ENCODE measurements at regions not wholly inside any gene's neighbourhood (a gene's known extent, or its start where the extent isn't known, plus 50 kb on each side); places are given as distances from the start of the nearest gene placed in this dataset.

GRCh38 chr12:17809206-17809605 lies 280.8 kb downstream of the RERGL start:
- DNase-seq (ENCODE audit: low read depth): no peak
- Histone ChIP-seq H3K36me3 (ENCODE audit: control insufficient read depth, insufficient read depth, low read length, severe bottlenecking) (no peaks in the 10 kb centered on the region), H3K27me3 (replicated peaks; ENCODE audit: control insufficient read depth, insufficient read depth, low read length) (no peaks in the 10 kb centered on the region), H3K9ac (ENCODE audit: low read length) (no peak overlapping the region), H3K4me1 (ENCODE audit: control insufficient read depth, insufficient read depth, low read length) (no peaks in the 10 kb centered on the region), H3K4me3 (ENCODE audit: low read length) (no peak overlapping the region), H3K9me3 (ENCODE audit: control insufficient read depth, low read length) (peaks cover 8% of the 10 kb centered on the region)

GRCh38 chr12:17802657-17803641 lies 287.0 kb downstream of the RERGL start:
- no peaks in the 10 kb centered on the region for H3K4me1 ChIP-seq (ENCODE audit: control insufficient read depth, insufficient read depth, low read length)
- no peak overlapping the region for H3K4me3 ChIP-seq (ENCODE audit: low read length)
- no peak overlapping the region for H3K9ac ChIP-seq (ENCODE audit: low read length)
- DNase-seq (ENCODE audit: low read depth): no peak
- no peaks in the 10 kb centered on the region for H3K36me3 ChIP-seq (ENCODE audit: control insufficient read depth, insufficient read depth, low read length, severe bottlenecking)
- H3K9me3 ChIP-seq (ENCODE audit: control insufficient read depth, low read length): no peaks in the 10 kb centered on the region
- H3K27me3 ChIP-seq (replicated peaks; ENCODE audit: control insufficient read depth, insufficient read depth, low read length): no peaks in the 10 kb centered on the region

DNA sequence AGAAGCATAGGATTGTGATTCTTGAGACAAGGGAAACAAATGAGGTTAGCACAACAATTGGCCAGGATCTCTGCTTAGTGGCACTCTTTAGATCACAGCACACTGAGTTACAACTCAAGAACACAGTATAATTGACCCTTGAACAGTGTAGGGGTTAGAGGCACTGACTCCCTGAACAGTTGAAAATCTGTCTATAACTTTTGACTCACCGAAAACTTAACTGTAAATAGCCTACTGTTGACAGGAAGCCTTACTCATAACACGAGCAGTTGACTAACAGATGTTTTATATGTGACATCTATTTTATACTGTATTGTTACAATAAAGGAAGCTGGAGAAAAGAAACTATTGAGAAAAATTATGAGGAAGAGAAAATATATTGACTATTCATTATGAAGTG lies 296.1 kb downstream of the RERGL start:
- Histone ChIP-seq H3K9ac (ENCODE audit: low read length) (no peak overlapping the region), H3K4me3 (ENCODE audit: low read length) (no peak overlapping the region), H3K27me3 (replicated peaks; ENCODE audit: control insufficient read depth, insufficient read depth, low read length) (no peaks in the 10 kb centered on the region), H3K9me3 (ENCODE audit: control insufficient read depth, low read length) (peaks cover 6% of the 10 kb centered on the region), H3K36me3 (ENCODE audit: control insufficient read depth, insufficient read depth, low read length, severe bottlenecking) (no peaks in the 10 kb centered on the region), H3K4me1 (ENCODE audit: control insufficient read depth, insufficient read depth, low read length) (no peaks in the 10 kb centered on the region)
- no peak for DNase-seq (ENCODE audit: low read depth)

DNA sequence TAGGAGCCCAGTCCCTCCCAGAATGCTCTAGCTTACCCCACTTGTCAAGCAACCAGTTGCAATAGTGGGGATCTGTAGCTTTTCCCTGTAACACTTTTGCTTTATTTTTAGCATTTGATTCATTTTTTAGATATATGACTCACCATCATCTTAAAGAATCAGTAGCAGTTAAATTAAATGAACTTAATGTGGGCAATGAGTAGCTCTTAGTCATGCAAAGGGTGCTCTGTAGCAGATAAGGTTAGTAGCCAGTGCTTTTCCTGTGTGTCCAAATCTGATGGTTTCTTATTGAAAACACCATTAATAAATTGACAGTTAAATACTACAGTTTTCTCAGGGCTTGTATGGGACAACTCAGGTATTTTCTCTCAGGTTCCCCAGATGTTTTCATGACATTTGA lies 311.8 kb downstream of the RERGL start:
- Histone ChIP-seq H3K36me3 (ENCODE audit: control insufficient read depth, insufficient read depth, low read length, severe bottlenecking) (no peaks in the 10 kb centered on the region), H3K9ac (ENCODE audit: low read length) (no peak overlapping the region), H3K9me3 (ENCODE audit: control insufficient read depth, low read length) (no peaks in the 10 kb centered on the region), H3K27me3 (replicated peaks; ENCODE audit: control insufficient read depth, insufficient read depth, low read length) (no peaks in the 10 kb centered on the region), H3K4me1 (ENCODE audit: control insufficient read depth, insufficient read depth, low read length) (no peaks in the 10 kb centered on the region), H3K4me3 (ENCODE audit: low read length) (no peak overlapping the region)
- DNase-seq (ENCODE audit: low read depth): no peak

DNA sequence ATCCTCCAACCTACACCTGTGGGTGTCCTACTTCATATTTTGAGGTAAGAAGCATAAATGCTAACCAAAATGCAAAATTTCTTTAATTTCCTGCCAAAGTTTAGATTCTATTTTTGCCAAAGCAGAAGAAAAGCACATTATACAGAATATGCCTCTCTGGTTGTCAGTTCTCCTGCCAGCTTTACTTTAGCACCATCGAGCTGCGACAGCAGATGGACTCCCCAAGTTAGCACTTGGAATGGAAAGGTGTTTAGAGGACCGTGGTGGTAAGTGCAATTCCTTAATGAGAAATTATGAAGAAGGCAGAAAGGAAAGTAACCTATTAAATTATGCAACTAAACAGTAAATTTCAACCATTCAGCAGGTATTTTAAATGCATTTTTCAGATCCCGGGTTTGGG lies 326.6 kb downstream of the RERGL start:
- H3K4me1 ChIP-seq (ENCODE audit: control insufficient read depth, insufficient read depth, low read length): no peaks in the 10 kb centered on the region
- H3K27me3 ChIP-seq (replicated peaks; ENCODE audit: control insufficient read depth, insufficient read depth, low read length): no peaks in the 10 kb centered on the region
- DNase-seq (ENCODE audit: low read depth): no peak
- no peaks in the 10 kb centered on the region for H3K36me3 ChIP-seq (ENCODE audit: control insufficient read depth, insufficient read depth, low read length, severe bottlenecking)
- no peak overlapping the region for H3K9ac ChIP-seq (ENCODE audit: low read length)
- no peak overlapping the region for H3K4me3 ChIP-seq (ENCODE audit: low read length)
- H3K9me3 ChIP-seq (ENCODE audit: control insufficient read depth, low read length): peaks cover 5% of the 10 kb centered on the region

- peaks cover 11% of the 10 kb centered on the region for H3K9me3 ChIP-seq (ENCODE audit: control insufficient read depth, low read length)
- no peaks in the 10 kb centered on the region for H3K36me3 ChIP-seq (ENCODE audit: control insufficient read depth, insufficient read depth, low read length, severe bottlenecking)
- no peak overlapping the region for H3K4me3 ChIP-seq (ENCODE audit: low read length)
- H3K9ac ChIP-seq (ENCODE audit: low read length): no peak overlapping the region
- no peak for DNase-seq (ENCODE audit: low read depth)
- H3K27me3 ChIP-seq (replicated peaks; ENCODE audit: control insufficient read depth, insufficient read depth, low read length): no peaks in the 10 kb centered on the region
- H3K4me1 ChIP-seq (ENCODE audit: control insufficient read depth, insufficient read depth, low read length): no peaks in the 10 kb centered on the region
Measured at GRCh38 chr12:17759982-17760381, 330.0 kb downstream of the RERGL start.
